ENCODE measurements at regions not wholly inside any gene's neighbourhood (a gene's known extent, or its start where the extent isn't known, plus 50 kb on each side); places are given as distances from the start of the nearest gene placed in this dataset.

DNA sequence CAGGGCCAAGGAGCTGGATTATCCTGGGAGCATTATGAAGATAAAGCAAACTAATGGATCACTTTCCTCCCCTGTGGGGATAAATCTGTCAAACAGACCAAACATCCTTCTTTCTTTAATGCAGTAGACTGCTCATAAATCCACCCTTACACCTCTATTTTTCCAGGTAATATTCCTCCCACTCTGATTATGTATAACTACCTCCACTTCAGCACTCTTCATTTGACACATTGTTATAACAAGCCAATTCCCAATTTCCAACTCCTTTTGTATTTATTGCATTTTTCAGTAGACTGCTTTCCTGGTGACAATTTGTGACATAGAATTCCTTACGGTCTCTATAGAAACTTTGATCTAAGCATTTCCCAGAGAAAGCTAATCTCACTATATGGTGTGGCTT lies 115.0 kb upstream of the PRKG2 start:
- TF ChIP-seq EGR1 (IDR thresholded peaks at IDR 0.05) (no peak), TCF12 (IDR thresholded peaks at IDR 0.05; ENCODE audit: low read depth) (no peak), RAD21 (IDR thresholded peaks at IDR 0.05; ENCODE audit: low read depth) (no peak), TEAD4 (IDR thresholded peaks at IDR 0.05) (no peak), EP300 (IDR thresholded peaks at IDR 0.05; ENCODE audit: borderline replicate concordance) (no peak), YY1 (IDR thresholded peaks at IDR 0.05; ENCODE audit: low read depth) (no peak), CREB1 (IDR thresholded peaks at IDR 0.05; ENCODE audit: low read depth) (no peak), CEBPB (IDR thresholded peaks at IDR 0.05) (no peak)
- TF ChIP-seq, protein P1, sequence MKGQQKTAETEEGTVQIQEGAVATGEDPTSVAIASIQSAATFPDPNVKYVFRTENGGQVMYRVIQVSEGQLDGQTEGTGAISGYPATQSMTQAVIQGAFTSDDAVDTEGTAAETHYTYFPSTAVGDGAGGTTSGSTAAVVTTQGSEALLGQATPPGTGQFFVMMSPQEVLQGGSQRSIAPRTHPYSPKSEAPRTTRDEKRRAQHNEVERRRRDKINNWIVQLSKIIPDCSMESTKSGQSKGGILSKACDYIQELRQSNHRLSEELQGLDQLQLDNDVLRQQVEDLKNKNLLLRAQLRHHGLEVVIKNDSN (IDR thresholded peaks at IDR 0.05), result no peak
- TF ChIP-seq, protein P2, sequence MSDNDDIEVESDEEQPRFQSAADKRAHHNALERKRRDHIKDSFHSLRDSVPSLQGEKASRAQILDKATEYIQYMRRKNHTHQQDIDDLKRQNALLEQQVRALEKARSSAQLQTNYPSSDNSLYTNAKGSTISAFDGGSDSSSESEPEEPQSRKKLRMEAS (IDR thresholded peaks at IDR 0.05), result no peak

All from Ishikawa (cell line).